ENCODE measurements at regions not wholly inside any gene's neighbourhood (a gene's known extent, or its start where the extent isn't known, plus 50 kb on each side); places are given as distances from the start of the nearest gene placed in this dataset.

GRCh38 chr10:78408671-78409472 lies 375.2 kb downstream of the RPS24 start:
- Histone ChIP-seq H3K36me3 (ENCODE audit: low read depth, missing control alignments) (no peaks in the 10 kb centered on the region), H3K4me1 (peaks cover 13% of the 10 kb centered on the region), H3K27ac (no peak overlapping the region), H3K4me3 (no peak overlapping the region), H3K9me3 (no peaks in the 10 kb centered on the region), H3K27me3 (no peaks in the 10 kb centered on the region)
- 61 to 66% methylated on average over 12 of the region's 12 CpGs for WGBS, 2 donors
- intact Hi-C loops (cut with DNase I; ENCODE audit: low total_unique reads): no loop called here
- DNase-seq: peak; percentile 78
- TF ChIP-seq, protein P1, sequence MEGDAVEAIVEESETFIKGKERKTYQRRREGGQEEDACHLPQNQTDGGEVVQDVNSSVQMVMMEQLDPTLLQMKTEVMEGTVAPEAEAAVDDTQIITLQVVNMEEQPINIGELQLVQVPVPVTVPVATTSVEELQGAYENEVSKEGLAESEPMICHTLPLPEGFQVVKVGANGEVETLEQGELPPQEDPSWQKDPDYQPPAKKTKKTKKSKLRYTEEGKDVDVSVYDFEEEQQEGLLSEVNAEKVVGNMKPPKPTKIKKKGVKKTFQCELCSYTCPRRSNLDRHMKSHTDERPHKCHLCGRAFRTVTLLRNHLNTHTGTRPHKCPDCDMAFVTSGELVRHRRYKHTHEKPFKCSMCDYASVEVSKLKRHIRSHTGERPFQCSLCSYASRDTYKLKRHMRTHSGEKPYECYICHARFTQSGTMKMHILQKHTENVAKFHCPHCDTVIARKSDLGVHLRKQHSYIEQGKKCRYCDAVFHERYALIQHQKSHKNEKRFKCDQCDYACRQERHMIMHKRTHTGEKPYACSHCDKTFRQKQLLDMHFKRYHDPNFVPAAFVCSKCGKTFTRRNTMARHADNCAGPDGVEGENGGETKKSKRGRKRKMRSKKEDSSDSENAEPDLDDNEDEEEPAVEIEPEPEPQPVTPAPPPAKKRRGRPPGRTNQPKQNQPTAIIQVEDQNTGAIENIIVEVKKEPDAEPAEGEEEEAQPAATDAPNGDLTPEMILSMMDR (IDR thresholded peaks at IDR 0.05): no peak

GRCh38 chr10:78410046-78410965 lies 376.6 kb downstream of the RPS24 start:
- intact Hi-C loops (cut with DNase I; ENCODE audit: low total_unique reads): no loop called here
- H3K27me3 ChIP-seq: no peaks in the 10 kb centered on the region
- H3K4me1 ChIP-seq: peaks cover 13% of the 10 kb centered on the region
- no peaks in the 10 kb centered on the region for H3K36me3 ChIP-seq (ENCODE audit: low read depth, missing control alignments)
- H3K4me3 ChIP-seq: no peak overlapping the region
- no peak for DNase-seq
- no peak overlapping the region for H3K27ac ChIP-seq
- 91 to 93% methylated on average over 15 of the region's 15 CpGs for whole genome bisulfite sequencing, 2 donors
- no peaks in the 10 kb centered on the region for H3K9me3 ChIP-seq
- TF ChIP-seq, protein P1 (IDR thresholded peaks at IDR 0.05): no peak
- no peak for TF ChIP-seq POLR2A (IDR thresholded peaks at IDR 0.05)

- no peak for DNase-seq
- TF ChIP-seq, protein P1 (IDR thresholded peaks at IDR 0.05): no peak
- intact Hi-C loops (cut with DNase I; ENCODE audit: low total_unique reads): no loop called here
- 90 to 100% methylated on average over 2 of the region's 2 CpGs for WGBS, 2 donors
- Histone ChIP-seq H3K9me3 (no peaks in the 10 kb centered on the region), H3K4me3 (no peak overlapping the region), H3K36me3 (ENCODE audit: low read depth, missing control alignments) (no peaks in the 10 kb centered on the region), H3K27me3 (no peaks in the 10 kb centered on the region), H3K27ac (no peak overlapping the region), H3K4me1 (peaks cover 13% of the 10 kb centered on the region)
These were observed 378.1 kb downstream of the RPS24 start for GRCh38 chr10:78411716-78412115.

GRCh38 chr10:78412605-78413004 lies 378.9 kb downstream of the RPS24 start:
- DNase-seq: no peak
- TF ChIP-seq POLR2A (IDR thresholded peaks at IDR 0.05): no peak
- TF ChIP-seq, protein P1 (IDR thresholded peaks at IDR 0.05): no peak
- Histone ChIP-seq H3K4me3 (no peak overlapping the region), H3K27me3 (no peaks in the 10 kb centered on the region), H3K9me3 (no peaks in the 10 kb centered on the region), H3K4me1 (peaks cover 9% of the 10 kb centered on the region), H3K36me3 (ENCODE audit: low read depth, missing control alignments) (no peaks in the 10 kb centered on the region), H3K27ac (no peak overlapping the region)
- intact Hi-C loops (cut with DNase I; ENCODE audit: low total_unique reads): no loop called here
- 88 to 93% methylated on average over 4 of the region's 4 CpGs for WGBS, 2 donors

All from testis (tissue), 2 donors.